ENCODE measurements at regions not wholly inside any gene's neighbourhood (a gene's known extent, or its start where the extent isn't known, plus 50 kb on each side); places are given as distances from the start of the nearest gene placed in this dataset.

DNA sequence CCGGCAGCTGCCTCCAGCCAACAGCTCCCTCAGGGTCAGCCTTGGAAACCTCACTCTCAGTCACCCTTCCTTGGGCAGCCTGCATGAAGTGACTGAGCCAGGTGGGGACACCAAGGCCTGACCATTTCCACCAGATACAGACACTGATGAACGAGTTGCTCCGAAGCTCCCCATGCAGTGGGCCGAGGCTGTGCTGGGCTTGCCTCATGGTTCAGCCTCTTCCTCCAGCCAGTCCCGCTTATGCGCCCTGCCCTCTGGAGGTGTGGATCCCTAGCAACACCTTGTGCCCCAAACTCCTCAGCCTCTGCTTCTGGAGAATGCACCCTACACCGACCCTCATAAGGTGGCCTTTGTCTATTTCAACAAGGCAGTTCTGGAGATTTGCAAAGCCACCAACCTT lies 236.0 kb downstream of the RRAGC start:
- TF ChIP-seq, protein P1, sequence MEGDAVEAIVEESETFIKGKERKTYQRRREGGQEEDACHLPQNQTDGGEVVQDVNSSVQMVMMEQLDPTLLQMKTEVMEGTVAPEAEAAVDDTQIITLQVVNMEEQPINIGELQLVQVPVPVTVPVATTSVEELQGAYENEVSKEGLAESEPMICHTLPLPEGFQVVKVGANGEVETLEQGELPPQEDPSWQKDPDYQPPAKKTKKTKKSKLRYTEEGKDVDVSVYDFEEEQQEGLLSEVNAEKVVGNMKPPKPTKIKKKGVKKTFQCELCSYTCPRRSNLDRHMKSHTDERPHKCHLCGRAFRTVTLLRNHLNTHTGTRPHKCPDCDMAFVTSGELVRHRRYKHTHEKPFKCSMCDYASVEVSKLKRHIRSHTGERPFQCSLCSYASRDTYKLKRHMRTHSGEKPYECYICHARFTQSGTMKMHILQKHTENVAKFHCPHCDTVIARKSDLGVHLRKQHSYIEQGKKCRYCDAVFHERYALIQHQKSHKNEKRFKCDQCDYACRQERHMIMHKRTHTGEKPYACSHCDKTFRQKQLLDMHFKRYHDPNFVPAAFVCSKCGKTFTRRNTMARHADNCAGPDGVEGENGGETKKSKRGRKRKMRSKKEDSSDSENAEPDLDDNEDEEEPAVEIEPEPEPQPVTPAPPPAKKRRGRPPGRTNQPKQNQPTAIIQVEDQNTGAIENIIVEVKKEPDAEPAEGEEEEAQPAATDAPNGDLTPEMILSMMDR (IDR thresholded peaks at IDR 0.05), result no peak
- no peak for TF ChIP-seq EZH2 (IDR thresholded peaks at IDR 0.05)
